GM18498 (cell line): ENCODE measurements at regions not wholly inside any gene's neighbourhood (a gene's known extent, or its start where the extent isn't known, plus 50 kb on each side); places are given as distances from the start of the nearest gene placed in this dataset.

Source experiments
- ATAC-seq: cut with Tn5 transposase; IDR thresholded peaks from one replicate; pipeline ENCODE4 v1.9.1; 2021; ENCODE audit warnings: mild to moderate bottlenecking, moderate library complexity; ENCODE audit not compliant: unreplicated experiment

- ATAC-seq: no peak
Measured at GRCh38 chr15:58294681-58295254, 137.0 kb upstream of the LIPC start.

GRCh38 chr15:58295637-58296215 lies 136.1 kb upstream of the LIPC start:
- no peak for ATAC-seq

- no peak for ATAC-seq
Measured at GRCh38 chr15:58296276-58296675, 135.5 kb upstream of the LIPC start.

GRCh38 chr15:58297639-58298038 lies 134.2 kb upstream of the LIPC start:
- ATAC-seq: no peak

- ATAC-seq: no peak
Measured at GRCh38 chr15:58298879-58299850, 132.6 kb upstream of the LIPC start.

- no peak for ATAC-seq
Measured at GRCh38 chr15:58302832-58303231, 129.0 kb upstream of the LIPC start.

- no peak for ATAC-seq
Measured at GRCh38 chr15:58303236-58303635, 128.6 kb upstream of the LIPC start.

GRCh38 chr15:58306591-58307312 lies 125.0 kb upstream of the LIPC start:
- ATAC-seq: no peak

GRCh38 chr15:58307313-58307961 lies 124.4 kb upstream of the LIPC start:
- no peak for ATAC-seq

- no peak for ATAC-seq
Measured at GRCh38 chr15:58308742-58309355, 122.9 kb upstream of the LIPC start.

GRCh38 chr15:58309963-58310928 lies 121.5 kb upstream of the LIPC start:
- ATAC-seq: no peak

GRCh38 chr15:58311556-58311955 lies 120.2 kb upstream of the LIPC start:
- ATAC-seq: no peak

- no peak for ATAC-seq
Measured at GRCh38 chr15:58312031-58312430, 119.8 kb upstream of the LIPC start.

- ATAC-seq: no peak
Measured at GRCh38 chr15:58313304-58313703, 118.5 kb upstream of the LIPC start.

GRCh38 chr15:58313810-58314592 lies 117.8 kb upstream of the LIPC start:
- ATAC-seq: no peak

- ATAC-seq: no peak
Measured at GRCh38 chr15:58314593-58315216, 117.1 kb upstream of the LIPC start.

GRCh38 chr15:58318517-58318916 lies 113.3 kb upstream of the LIPC start:
- no peak for ATAC-seq

GRCh38 chr15:58321034-58321433 lies 110.8 kb upstream of the LIPC start:
- no peak for ATAC-seq
